ENCODE measurements at regions not wholly inside any gene's neighbourhood (a gene's known extent, or its start where the extent isn't known, plus 50 kb on each side); places are given as distances from the start of the nearest gene placed in this dataset.
A peak's percentile ranks its signal among the peaks of the same experiment; 100 is the strongest.
"Not testable (repeated sequence)": the region's sequence is repeated elsewhere in the genome, so short reads cannot be mapped to it uniquely, and the experiment has no call there.

DNA sequence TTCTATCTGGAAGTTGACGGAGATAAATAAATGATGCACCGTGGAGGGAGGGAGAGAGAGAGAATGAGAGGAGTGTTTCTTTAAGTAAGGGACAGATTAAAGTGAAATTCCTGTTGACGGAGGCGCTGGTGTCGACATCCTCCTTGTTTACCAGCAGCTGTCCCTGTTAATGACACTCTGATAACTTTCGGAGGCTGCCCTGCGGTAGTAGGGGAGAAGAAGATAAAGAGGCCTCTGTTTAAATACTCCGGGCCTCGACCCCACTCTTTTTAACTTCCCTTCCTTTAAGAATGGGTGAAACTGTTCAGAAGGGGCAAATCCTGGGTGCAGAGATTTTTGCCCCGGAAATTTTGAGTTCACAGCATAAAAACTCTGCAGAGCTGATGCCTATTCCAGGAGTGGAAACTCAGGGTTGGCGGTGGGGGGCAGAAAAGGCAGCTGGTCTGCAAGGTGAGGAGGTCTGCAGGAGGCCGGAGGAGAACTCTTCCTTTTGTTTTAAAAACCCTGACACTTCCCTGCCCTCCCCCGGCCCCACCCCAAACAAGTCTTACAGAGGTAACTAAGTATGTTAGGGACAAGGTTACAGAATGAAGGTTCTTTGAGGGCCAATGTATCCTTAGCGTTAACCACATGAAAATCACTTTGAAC, 276.6 kb upstream of the NR2F2 start:
- peak; percentile 74 to 75 for DNase-seq
- Histone ChIP-seq H3K9ac (ENCODE audit: low read length) (no peak overlapping the region), H3K23ac (ENCODE audit: low read length) (no peak overlapping the region), H4K12ac (ENCODE audit: low read depth, low read length) (no peak overlapping the region), H3K27me3 (ENCODE audit: insufficient read depth, low read length) (no peaks in the 10 kb centered on the region), H2BK12ac (ENCODE audit: low read length) (peak overlapping the region; percentile 26), H2BK120ac (ENCODE audit: insufficient read depth, low read length, poor library complexity) (peak overlapping the region; percentile 81), H2AK5ac (ENCODE audit: low read length) (no peak overlapping the region), H3K79me2 (ENCODE audit: control insufficient read depth, insufficient read depth, low read length, poor library complexity) (no peaks in the 10 kb centered on the region), H4K8ac (ENCODE audit: low read depth, low read length) (peak overlapping the region; percentile 22), H3K4me1 (ENCODE audit: control insufficient read depth in 1 of 2, insufficient read depth in 2 of 2, low read length in 2 of 2) (peaks cover 19 to 24% of the 10 kb centered on the region in 2 experiments), H3K9me3 (ENCODE audit: insufficient read depth, low read depth, low read length) (no peaks in the 10 kb centered on the region), H3K4me2 (ENCODE audit: low read length) (peak overlapping the region; percentile 60), H2AFZ (ENCODE audit: insufficient read depth, low read length, poor library complexity) (no peak overlapping the region), H3K14ac (ENCODE audit: low read length) (no peak overlapping the region), H3K4me3 (ENCODE audit: low read depth, low read length) (no peak overlapping the region), H3K27ac (ENCODE audit: low read depth, low read length) (peak overlapping the region; percentile 49), H3K18ac (ENCODE audit: low read length) (no peak overlapping the region), H3K36me3 (ENCODE audit: control insufficient read depth in 1 of 2, insufficient read depth in 2 of 2, low read length in 2 of 2) (no peaks in the 10 kb centered on the region), H3K4ac (ENCODE audit: low read depth, low read length) (no peak overlapping the region), H2BK5ac (ENCODE audit: low read depth, low read length, poor library complexity) (peak overlapping the region; percentile 57), H4K91ac (ENCODE audit: low read depth, low read length) (peak overlapping the region; percentile 91), H3K79me1 (ENCODE audit: low read length) (peaks cover 27% of the 10 kb centered on the region)
- no CpG with 5 or more reads among the region's 14 CpGs for WGBS (ENCODE audit: extremely low coverage, insufficient coverage, insufficient read length)

GRCh38 chr15:96054621-96055020, 275.9 kb upstream of the NR2F2 start:
- Histone ChIP-seq H3K9me3 (ENCODE audit: insufficient read depth, low read depth, low read length) (no peaks in the 10 kb centered on the region), H3K4ac (ENCODE audit: low read depth, low read length) (no peak overlapping the region)
- no CpG with 5 or more reads among the region's 6 CpGs for WGBS (ENCODE audit: extremely low coverage, insufficient coverage, insufficient read length)

GRCh38 chr15:96058103-96058851, 272.2 kb upstream of the NR2F2 start:
- WGBS (ENCODE audit: extremely low coverage, insufficient coverage, insufficient read length): no CpG with 5 or more reads among the region's 8 CpGs
- H2BK12ac ChIP-seq (ENCODE audit: low read length): peak overlapping the region; percentile 61
- H3K4me3 ChIP-seq (ENCODE audit: low read depth, low read length): no peak overlapping the region
- no peak overlapping the region for H3K4me2 ChIP-seq (ENCODE audit: low read length)
- no peak overlapping the region for H3K14ac ChIP-seq (ENCODE audit: low read length)
- H2AK5ac ChIP-seq (ENCODE audit: low read length): peak overlapping the region; percentile 98
- DNase-seq: peak in 1 of 2 donors; percentile 17
- H2BK5ac ChIP-seq (ENCODE audit: low read depth, low read length, poor library complexity): peak overlapping the region; percentile 68
- H4K8ac ChIP-seq (ENCODE audit: low read depth, low read length): peak overlapping the region; percentile 61
- H3K4ac ChIP-seq (ENCODE audit: low read depth, low read length): no peak overlapping the region
- no peaks in the 10 kb centered on the region for H3K27me3 ChIP-seq (ENCODE audit: insufficient read depth, low read length)
- no peaks in the 10 kb centered on the region for H3K36me3 ChIP-seq (ENCODE audit: control insufficient read depth in 1 of 2, insufficient read depth in 2 of 2, low read length in 2 of 2)
- peaks cover 8% of the 10 kb centered on the region for H3K79me1 ChIP-seq (ENCODE audit: low read length)
- H3K4me1 ChIP-seq (ENCODE audit: control insufficient read depth in 1 of 2, insufficient read depth in 2 of 2, low read length in 2 of 2): peaks cover 5 to 8% of the 10 kb centered on the region in 2 experiments
- no peaks in the 10 kb centered on the region for H3K79me2 ChIP-seq (ENCODE audit: control insufficient read depth, insufficient read depth, low read length, poor library complexity)
- H3K9ac ChIP-seq (ENCODE audit: low read length): no peak overlapping the region
- no peaks in the 10 kb centered on the region for H3K9me3 ChIP-seq (ENCODE audit: insufficient read depth, low read depth, low read length)
- H3K23ac ChIP-seq (ENCODE audit: low read length): no peak overlapping the region
- peak overlapping the region; percentile 61 for H4K91ac ChIP-seq (ENCODE audit: low read depth, low read length)
- H2AFZ ChIP-seq (ENCODE audit: insufficient read depth, low read length, poor library complexity): no peak overlapping the region
- H2BK120ac ChIP-seq (ENCODE audit: insufficient read depth, low read length, poor library complexity): peak overlapping the region; percentile 81
- H4K12ac ChIP-seq (ENCODE audit: low read depth, low read length): no peak overlapping the region
- H3K27ac ChIP-seq (ENCODE audit: low read depth, low read length): no peak overlapping the region
- no peak overlapping the region for H3K18ac ChIP-seq (ENCODE audit: low read length)

More at GRCh38 chr15:96054621-96055020, 275.9 kb upstream of the NR2F2 start:
- H3K9ac ChIP-seq (ENCODE audit: low read length): no peak overlapping the region
- no peak overlapping the region for H2BK120ac ChIP-seq (ENCODE audit: insufficient read depth, low read length, poor library complexity)
- no peak overlapping the region for H4K8ac ChIP-seq (ENCODE audit: low read depth, low read length)
- no peak overlapping the region for H3K4me2 ChIP-seq (ENCODE audit: low read length)
- H4K12ac ChIP-seq (ENCODE audit: low read depth, low read length): no peak overlapping the region
- no peak overlapping the region for H3K14ac ChIP-seq (ENCODE audit: low read length)
- no peak for DNase-seq
- H2AK5ac ChIP-seq (ENCODE audit: low read length): no peak overlapping the region
- H3K27ac ChIP-seq (ENCODE audit: low read depth, low read length): no peak overlapping the region
- no peaks in the 10 kb centered on the region for H3K27me3 ChIP-seq (ENCODE audit: insufficient read depth, low read length)
- H2BK5ac ChIP-seq (ENCODE audit: low read depth, low read length, poor library complexity): no peak overlapping the region
- H4K91ac ChIP-seq (ENCODE audit: low read depth, low read length): no peak overlapping the region
- H3K23ac ChIP-seq (ENCODE audit: low read length): no peak overlapping the region
- H3K79me1 ChIP-seq (ENCODE audit: low read length): peaks cover 23% of the 10 kb centered on the region
- H2AFZ ChIP-seq (ENCODE audit: insufficient read depth, low read length, poor library complexity): no peak overlapping the region
- peaks cover 15 to 19% of the 10 kb centered on the region in 2 experiments for H3K4me1 ChIP-seq (ENCODE audit: control insufficient read depth in 1 of 2, insufficient read depth in 2 of 2, low read length in 2 of 2)
- H3K36me3 ChIP-seq (ENCODE audit: control insufficient read depth in 1 of 2, insufficient read depth in 2 of 2, low read length in 2 of 2): no peaks in the 10 kb centered on the region
- H2BK12ac ChIP-seq (ENCODE audit: low read length): no peak overlapping the region
- H3K79me2 ChIP-seq (ENCODE audit: control insufficient read depth, insufficient read depth, low read length, poor library complexity): no peaks in the 10 kb centered on the region
- H3K18ac ChIP-seq (ENCODE audit: low read length): no peak overlapping the region
- no peak overlapping the region for H3K4me3 ChIP-seq (ENCODE audit: low read depth, low read length)

DNA sequence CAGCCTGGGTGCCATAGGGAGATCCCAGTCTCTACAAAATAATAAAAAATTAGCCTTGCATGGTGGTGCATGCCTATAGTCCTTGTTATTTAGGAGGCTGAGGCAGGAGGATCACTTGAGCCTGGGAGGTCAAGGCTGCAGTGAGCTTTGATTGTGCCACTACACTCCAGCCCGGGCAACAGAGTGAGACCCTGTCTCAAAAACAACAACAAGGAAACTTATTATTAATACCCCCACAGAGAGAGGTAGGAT, 271.7 kb upstream of the NR2F2 start:
- not testable (repeated sequence) for H4K12ac ChIP-seq (ENCODE audit: low read depth, low read length); H3K9me3 ChIP-seq (ENCODE audit: insufficient read depth, low read depth, low read length); H2AFZ ChIP-seq (ENCODE audit: insufficient read depth, low read length, poor library complexity); H2BK12ac ChIP-seq (ENCODE audit: low read length); H4K8ac ChIP-seq (ENCODE audit: low read depth, low read length); H2BK120ac ChIP-seq (ENCODE audit: insufficient read depth, low read length, poor library complexity); H3K27ac ChIP-seq (ENCODE audit: low read depth, low read length); H3K4me1 ChIP-seq (ENCODE audit: control insufficient read depth in 1 of 2, insufficient read depth in 2 of 2, low read length in 2 of 2); H3K36me3 ChIP-seq (ENCODE audit: control insufficient read depth in 1 of 2, insufficient read depth in 2 of 2, low read length in 2 of 2); H2BK5ac ChIP-seq (ENCODE audit: low read depth, low read length, poor library complexity); H3K4me3 ChIP-seq (ENCODE audit: low read depth, low read length); H3K4me2 ChIP-seq (ENCODE audit: low read length); H3K9ac ChIP-seq (ENCODE audit: low read length); H3K79me2 ChIP-seq (ENCODE audit: control insufficient read depth, insufficient read depth, low read length, poor library complexity); H3K23ac ChIP-seq (ENCODE audit: low read length); H3K4ac ChIP-seq (ENCODE audit: low read depth, low read length); H3K27me3 ChIP-seq (ENCODE audit: insufficient read depth, low read length); H4K91ac ChIP-seq (ENCODE audit: low read depth, low read length); H3K79me1 ChIP-seq (ENCODE audit: low read length); DNase-seq; H3K14ac ChIP-seq (ENCODE audit: low read length); H2AK5ac ChIP-seq (ENCODE audit: low read length); H3K18ac ChIP-seq (ENCODE audit: low read length)
- no CpG with 5 or more reads among the region's 1 CpG for WGBS (ENCODE audit: extremely low coverage, insufficient coverage, insufficient read length)

All from trophoblast cell (in vitro differentiated cells and primary cell).